Activated naive CD4-positive, alpha-beta T cell treated with Interleukin-2 at 50 U/mL for 16 hours (primary cell): ENCODE measurements at regions not wholly inside any gene's neighbourhood (a gene's known extent, or its start where the extent isn't known, plus 50 kb on each side); places are given as distances from the start of the nearest gene placed in this dataset.
"Not testable (repeated sequence)": the region's sequence is repeated elsewhere in the genome, so short reads cannot be mapped to it uniquely, and the experiment has no call there.

Source experiments
- DNase-seq: peaks from one replicate; pipeline ENCODE4 v3.0.0-alpha.2; 2020

GRCh38 chr3:159052494-159052893 lies 250.6 kb downstream of the MFSD1 start:
- not testable (repeated sequence) for DNase-seq

- DNase-seq = no peak
Measured at GRCh38 chr3:159057621-159058020, 255.8 kb downstream of the MFSD1 start.

GRCh38 chr3:159058859-159059258 lies 257.0 kb downstream of the MFSD1 start:
- no peak for DNase-seq

GRCh38 chr3:159059395-159059794 lies 257.5 kb downstream of the MFSD1 start:
- DNase-seq = no peak

- no peak for DNase-seq
Measured at GRCh38 chr3:159062734-159063410, 261.0 kb downstream of the MFSD1 start.

GRCh38 chr3:159069091-159069490 lies 267.2 kb downstream of the MFSD1 start, which contains the start of gene IQCJ:
Gene IQCJ, plus strand, starts transcription at chr3:159069319.
- DNase-seq = no peak

- no peak for DNase-seq
Measured at GRCh38 chr3:159069866-159070425, 268.1 kb downstream of the MFSD1 start.

GRCh38 chr3:159074756-159075701 lies 273.2 kb downstream of the MFSD1 start:
- DNase-seq = no peak

GRCh38 chr3:159077860-159078259 lies 276.0 kb downstream of the MFSD1 start:
- DNase-seq = no peak

- DNase-seq = no peak
Measured at GRCh38 chr3:159080256-159080655, 278.4 kb downstream of the MFSD1 start.

GRCh38 chr3:159080821-159081220 lies 279.0 kb downstream of the MFSD1 start:
- DNase-seq = no peak

GRCh38 chr3:159082519-159082918 lies 280.7 kb downstream of the MFSD1 start:
- no peak for DNase-seq

- DNase-seq = no peak
Measured at GRCh38 chr3:159091936-159092335, 290.1 kb downstream of the MFSD1 start.

- DNase-seq = no peak
Measured at GRCh38 chr3:159102001-159102400, 300.1 kb downstream of the MFSD1 start.

GRCh38 chr3:159112724-159113123 lies 310.9 kb downstream of the MFSD1 start:
- DNase-seq = no peak

GRCh38 chr3:159113221-159113875 lies 311.5 kb downstream of the MFSD1 start:
- no peak for DNase-seq

- no peak for DNase-seq
Measured at GRCh38 chr3:159114582-159114981, 312.7 kb downstream of the MFSD1 start.

GRCh38 chr3:159123877-159124276 lies 322.0 kb downstream of the MFSD1 start:
- no peak for DNase-seq

- no peak for DNase-seq
Measured at GRCh38 chr3:159126261-159127020, 324.6 kb downstream of the MFSD1 start.

- DNase-seq = no peak
Measured at GRCh38 chr3:159127021-159127392, 325.2 kb downstream of the MFSD1 start.

- no peak for DNase-seq
Measured at GRCh38 chr3:159128628-159129027, 326.8 kb downstream of the MFSD1 start.

GRCh38 chr3:159130108-159130507 lies 328.3 kb downstream of the MFSD1 start:
- no peak for DNase-seq
